Loucy (cell line): ENCODE measurements at regions not wholly inside any gene's neighbourhood (a gene's known extent, or its start where the extent isn't known, plus 50 kb on each side); places are given as distances from the start of the nearest gene placed in this dataset.

Experiments used
- H2AFZ ChIP-seq: fragments of 200-600 bp; sonication (generic); 2 replicates; pipeline ENCODE4 v1.6.0; 2016; ENCODE audit warnings: antibody characterized with exemption, mild to moderate bottlenecking, low read length, moderate library complexity
- H3F3A ChIP-seq: fragments of 200-600 bp; 2 replicates; pipeline ENCODE4 v1.6.0; 2016; ENCODE audit warnings: antibody characterized with exemption, low read depth, mild to moderate bottlenecking
- H3K27me3 ChIP-seq: fragments of 200-600 bp; sonication (generic); 2 replicates; pipeline ENCODE4 v1.6.1; 2014; ENCODE audit warnings: low read length, mild to moderate bottlenecking; ENCODE audit not compliant: insufficient read depth, poor library complexity, severe bottlenecking
- H3K36me3 ChIP-seq: fragments of 200-600 bp; sonication (generic); 2 replicates; pipeline ENCODE4 v1.6.1; 2016; ENCODE audit warnings: low read length; ENCODE audit not compliant: insufficient read depth
- H3K4me1 ChIP-seq: fragments of 200-600 bp; sonication (generic); 2 replicates; pipeline ENCODE4 v1.5.1; 2014; ENCODE audit warnings: low read length, mild to moderate bottlenecking; ENCODE audit not compliant: insufficient read depth, poor library complexity, severe bottlenecking
- H3K4me2 ChIP-seq: fragments of 200-600 bp; sonication (generic); 2 replicates; pipeline ENCODE4 v1.6.0; 2014; ENCODE audit warnings: antibody characterized with exemption, low read length, low read depth, mild to moderate bottlenecking; ENCODE audit not compliant: poor library complexity, severe bottlenecking
- H3K4me3 ChIP-seq: fragments of 200-600 bp; sonication (generic); 2 replicates; pipeline ENCODE4 v1.5.1; 2014; ENCODE audit warnings: low read length, mild to moderate bottlenecking, mixed read lengths; ENCODE audit not compliant: poor library complexity, severe bottlenecking
- H3K79me2 ChIP-seq: fragments of 200-600 bp; sonication (generic); 2 replicates; pipeline ENCODE4 v1.6.1; 2014; ENCODE audit warnings: low read length; ENCODE audit not compliant: insufficient read depth
- H3K9ac ChIP-seq: fragments of 200-600 bp; sonication (generic); 2 replicates; pipeline ENCODE4 v1.6.0; 2014; ENCODE audit warnings: mild to moderate bottlenecking, low read depth, low read length, moderate library complexity; ENCODE audit not compliant: poor library complexity, severe bottlenecking
- H3K9me2 ChIP-seq: fragments of 200-600 bp; sonication (generic); replicated peaks from 2 replicates; pipeline ENCODE4 v1.6.1; 2016; ENCODE audit warnings: low read depth, low read length, mixed read lengths
- H3K9me3 ChIP-seq: fragments of 200-600 bp; sonication (generic); 2 replicates; pipeline ENCODE4 v1.6.1; 2014; ENCODE audit warnings: mild to moderate bottlenecking, antibody characterized with exemption, low read length, low read depth; ENCODE audit not compliant: insufficient read depth
- H4K20me1 ChIP-seq: fragments of 200-600 bp; sonication (generic); 2 replicates; pipeline ENCODE4 v1.6.0; 2014; ENCODE audit warnings: antibody characterized with exemption, low read length, mild to moderate bottlenecking; ENCODE audit not compliant: insufficient read depth, poor library complexity, severe bottlenecking
- EZH2phosphoT487 ChIP-seq: fragments of 200-600 bp; IDR thresholded peaks from 2 replicates; pipeline ENCODE4 v1.6.1; 2018; ENCODE audit warnings: antibody characterized with exemption, mild to moderate bottlenecking, moderate library complexity, borderline replicate concordance
- TF ChIP-seq, protein P1 (sequence below): fragments of 200-600 bp; sonication (generic); conservative IDR thresholded peaks from 2 replicates; pipeline ENCODE4 v1.5.1; 2014; ENCODE audit warnings: mild to moderate bottlenecking, antibody characterized with exemption, low read length

DNA sequence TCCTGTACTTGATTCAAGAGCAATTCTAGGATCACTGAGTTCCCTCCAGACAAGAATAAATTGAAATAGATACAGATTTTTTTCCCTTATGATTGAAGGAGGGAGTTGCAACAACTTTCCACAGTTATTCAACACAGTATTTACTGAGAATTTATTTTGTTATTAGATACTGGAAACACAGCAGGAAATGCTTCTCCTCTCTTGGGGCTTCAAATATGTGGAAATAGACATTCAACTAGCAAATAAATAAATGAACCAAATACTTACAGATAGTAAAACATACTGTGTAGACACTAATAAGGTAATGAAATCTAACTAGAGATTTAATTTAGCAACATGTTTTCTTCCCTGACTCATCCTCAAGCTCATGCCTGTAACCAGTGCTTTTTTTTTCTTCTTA, 169.2 kb downstream of the LNPK start:
- Histone ChIP-seq H3K4me1 (no peaks in the 10 kb centered on the region), H3K79me2 (no peaks in the 10 kb centered on the region)
- TF ChIP-seq, protein P1, sequence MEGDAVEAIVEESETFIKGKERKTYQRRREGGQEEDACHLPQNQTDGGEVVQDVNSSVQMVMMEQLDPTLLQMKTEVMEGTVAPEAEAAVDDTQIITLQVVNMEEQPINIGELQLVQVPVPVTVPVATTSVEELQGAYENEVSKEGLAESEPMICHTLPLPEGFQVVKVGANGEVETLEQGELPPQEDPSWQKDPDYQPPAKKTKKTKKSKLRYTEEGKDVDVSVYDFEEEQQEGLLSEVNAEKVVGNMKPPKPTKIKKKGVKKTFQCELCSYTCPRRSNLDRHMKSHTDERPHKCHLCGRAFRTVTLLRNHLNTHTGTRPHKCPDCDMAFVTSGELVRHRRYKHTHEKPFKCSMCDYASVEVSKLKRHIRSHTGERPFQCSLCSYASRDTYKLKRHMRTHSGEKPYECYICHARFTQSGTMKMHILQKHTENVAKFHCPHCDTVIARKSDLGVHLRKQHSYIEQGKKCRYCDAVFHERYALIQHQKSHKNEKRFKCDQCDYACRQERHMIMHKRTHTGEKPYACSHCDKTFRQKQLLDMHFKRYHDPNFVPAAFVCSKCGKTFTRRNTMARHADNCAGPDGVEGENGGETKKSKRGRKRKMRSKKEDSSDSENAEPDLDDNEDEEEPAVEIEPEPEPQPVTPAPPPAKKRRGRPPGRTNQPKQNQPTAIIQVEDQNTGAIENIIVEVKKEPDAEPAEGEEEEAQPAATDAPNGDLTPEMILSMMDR = no peak
- TF ChIP-seq EZH2phosphoT487 = no peak

GRCh38 chr2:175829741-175830140, 172.3 kb downstream of the LNPK start:
- H3K9me2 ChIP-seq = no peaks in the 10 kb centered on the region
- H3K9me3 ChIP-seq = no peaks in the 10 kb centered on the region
- no peak for TF ChIP-seq EZH2phosphoT487
- TF ChIP-seq, protein P1 = no peak
- no peaks in the 10 kb centered on the region for H3K36me3 ChIP-seq
- no peaks in the 10 kb centered on the region for H3K79me2 ChIP-seq
- no peak overlapping the region for H3K4me2 ChIP-seq
- no peaks in the 10 kb centered on the region for H4K20me1 ChIP-seq
- no peak overlapping the region for H3K4me3 ChIP-seq
- H3K27me3 ChIP-seq = no peaks in the 10 kb centered on the region
- no peak overlapping the region for H3K9ac ChIP-seq
- H3K4me1 ChIP-seq = no peaks in the 10 kb centered on the region
- H3F3A ChIP-seq = no peaks in the 10 kb centered on the region
- no peak overlapping the region for H2AFZ ChIP-seq

More for the DNA sequence above, 169.2 kb downstream of the LNPK start:
- Histone ChIP-seq H3K27me3 (no peaks in the 10 kb centered on the region), H3F3A (no peaks in the 10 kb centered on the region), H3K9ac (no peak overlapping the region), H3K9me3 (no peaks in the 10 kb centered on the region), H2AFZ (no peak overlapping the region), H3K36me3 (no peaks in the 10 kb centered on the region), H3K4me2 (no peak overlapping the region), H4K20me1 (no peaks in the 10 kb centered on the region), H3K4me3 (no peak overlapping the region), H3K9me2 (no peaks in the 10 kb centered on the region)

- Histone ChIP-seq H3F3A (no peaks in the 10 kb centered on the region), H2AFZ (no peak overlapping the region), H3K4me2 (no peak overlapping the region), H3K4me3 (no peak overlapping the region), H3K4me1 (no peaks in the 10 kb centered on the region), H3K36me3 (no peaks in the 10 kb centered on the region), H3K79me2 (no peaks in the 10 kb centered on the region), H3K9me3 (no peaks in the 10 kb centered on the region), H3K9ac (no peak overlapping the region), H4K20me1 (no peaks in the 10 kb centered on the region), H3K27me3 (no peaks in the 10 kb centered on the region), H3K9me2 (no peaks in the 10 kb centered on the region)
- TF ChIP-seq, protein P1 = no peak
- TF ChIP-seq EZH2phosphoT487 = no peak
Measured at GRCh38 chr2:175827856-175828255, 174.2 kb downstream of the LNPK start.
